GM12878 (cell line): ENCODE measurements at regions not wholly inside any gene's neighbourhood (a gene's known extent, or its start where the extent isn't known, plus 50 kb on each side); places are given as distances from the start of the nearest gene placed in this dataset.

Experiments used
- KLF5 ChIP-seq: fragments of 450-650 bp; IDR thresholded peaks from 2 replicates; pipeline ENCODE4 v1.6.1; 2014; ENCODE audit warnings: mild to moderate bottlenecking; ENCODE audit not compliant: partially characterized antibody
- YY1 ChIP-seq: IDR thresholded peaks from 2 replicates; pipeline ENCODE4 v1.6.1; 2011; ENCODE audit warnings: low read depth, mild to moderate bottlenecking, low read length

- TF ChIP-seq YY1 (no peak), KLF5 (no peak)
Observed at GRCh38 chr2:12007282-12007681, 260.9 kb downstream of the LPIN1 start.
